CD4-positive, alpha-beta T cell treated with Interleukin-15 for 4 hours (primary cell): ENCODE measurements at regions not wholly inside any gene's neighbourhood (a gene's known extent, or its start where the extent isn't known, plus 50 kb on each side); places are given as distances from the start of the nearest gene placed in this dataset.

Experiments
- DNase-seq: peaks from one replicate; pipeline ENCODE4 v3.0.0-alpha.2; 2020; ENCODE audit warnings: low spot score

GRCh38 chr4:138689593-138689992 lies 326.0 kb upstream of the NOCT start:
- DNase-seq, result no peak

- DNase-seq, result no peak
Observed at GRCh38 chr4:138689187-138689586, 326.4 kb upstream of the NOCT start.

- no peak for DNase-seq
Observed at GRCh38 chr4:138688408-138689085, 327.0 kb upstream of the NOCT start.

- DNase-seq, result no peak
Observed at GRCh38 chr4:138686106-138686835, 329.3 kb upstream of the NOCT start.

GRCh38 chr4:138685316-138685715 lies 330.3 kb upstream of the NOCT start:
- no peak for DNase-seq

- peak; percentile 61 for DNase-seq
Observed at GRCh38 chr4:138680989-138681604, 334.5 kb upstream of the NOCT start.

- no peak for DNase-seq
Observed at GRCh38 chr4:138680256-138680655, 335.3 kb upstream of the NOCT start.

GRCh38 chr4:138678985-138679746 lies 336.4 kb upstream of the NOCT start:
- no peak for DNase-seq

- DNase-seq, result no peak
Observed at GRCh38 chr4:138677748-138678147, 337.8 kb upstream of the NOCT start.

GRCh38 chr4:138677212-138677611 lies 338.4 kb upstream of the NOCT start:
- no peak for DNase-seq

GRCh38 chr4:138675685-138676084 lies 339.9 kb upstream of the NOCT start:
- no peak for DNase-seq

GRCh38 chr4:138674209-138674608 lies 341.4 kb upstream of the NOCT start:
- no peak for DNase-seq

- DNase-seq, result no peak
Observed at GRCh38 chr4:138673053-138673452, 342.5 kb upstream of the NOCT start.

GRCh38 chr4:138672393-138672976 lies 343.1 kb upstream of the NOCT start:
- DNase-seq, result no peak

GRCh38 chr4:138671606-138672084 lies 343.9 kb upstream of the NOCT start:
- no peak for DNase-seq

- no peak for DNase-seq
Observed at GRCh38 chr4:138671106-138671505, 344.5 kb upstream of the NOCT start.

GRCh38 chr4:138670681-138671080 lies 344.9 kb upstream of the NOCT start:
- DNase-seq, result no peak

GRCh38 chr4:138669479-138670315 lies 345.9 kb upstream of the NOCT start:
- no peak for DNase-seq

GRCh38 chr4:138668309-138668708 lies 347.3 kb upstream of the NOCT start:
- no peak for DNase-seq

GRCh38 chr4:138666366-138666765 lies 349.2 kb upstream of the NOCT start:
- DNase-seq, result no peak

GRCh38 chr4:138665851-138666250 lies 349.7 kb upstream of the NOCT start:
- no peak for DNase-seq
